ENCODE measurements at regions not wholly inside any gene's neighbourhood (a gene's known extent, or its start where the extent isn't known, plus 50 kb on each side); places are given as distances from the start of the nearest gene placed in this dataset.

DNA sequence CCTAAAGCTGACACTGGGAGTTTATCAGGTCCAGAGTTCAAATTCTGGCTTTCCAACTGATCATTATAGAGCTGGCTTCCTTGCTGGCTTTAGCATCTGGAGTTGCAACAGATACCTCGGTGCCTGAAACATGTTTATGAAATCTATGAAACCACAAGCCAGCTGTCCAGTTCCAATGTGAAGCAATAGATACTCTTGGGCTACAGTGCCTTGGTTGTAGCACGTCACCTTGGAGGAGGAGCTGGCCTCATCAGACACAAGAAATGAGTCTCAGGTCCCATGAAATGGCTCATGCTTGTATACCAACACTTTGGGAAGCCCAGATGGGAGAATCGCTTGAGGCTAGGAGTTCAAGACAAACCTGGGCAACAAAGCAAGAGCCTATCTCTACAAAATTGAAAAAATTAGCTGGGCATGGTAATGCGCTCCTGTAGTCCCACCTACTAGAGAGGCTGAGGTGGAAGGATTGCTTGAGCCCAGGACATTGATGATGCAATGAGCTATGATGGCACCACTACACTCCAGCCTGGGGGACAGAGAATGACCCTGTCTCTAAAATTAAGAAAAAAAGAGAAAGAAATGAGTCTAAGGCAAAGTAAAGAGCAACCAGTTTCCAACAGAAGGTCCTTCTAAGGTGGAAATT lies 132.5 kb upstream of the ZNF648 start:
- no peak for DNase-seq (ENCODE audit: low read depth in 2 of 2)

- DNase-seq (ENCODE audit: low read depth in 2 of 2), result no peak
Measured at GRCh38 chr1:182192966-182193365, 131.5 kb upstream of the ZNF648 start.

DNA sequence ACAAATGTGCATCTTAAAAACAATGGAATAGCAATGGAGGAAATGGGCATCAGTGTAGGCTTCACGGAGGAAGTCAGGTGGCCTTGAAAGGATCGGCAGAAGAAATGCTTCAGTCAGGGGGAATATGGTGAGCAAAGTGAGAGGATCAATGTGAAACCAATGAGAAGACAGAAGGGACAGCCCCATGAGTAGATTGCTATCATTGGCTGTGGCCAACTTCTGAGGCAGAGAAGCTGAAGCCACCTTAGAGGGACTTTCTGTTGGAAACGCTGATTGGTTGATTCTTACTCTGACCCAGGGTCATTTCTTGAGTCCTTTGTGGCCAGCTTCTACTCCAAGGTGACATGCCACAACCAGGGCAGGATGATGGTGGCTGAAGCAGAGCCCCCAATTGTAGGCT lies 130.7 kb upstream of the ZNF648 start:
- no peak for DNase-seq (ENCODE audit: low read depth in 2 of 2)

DNA sequence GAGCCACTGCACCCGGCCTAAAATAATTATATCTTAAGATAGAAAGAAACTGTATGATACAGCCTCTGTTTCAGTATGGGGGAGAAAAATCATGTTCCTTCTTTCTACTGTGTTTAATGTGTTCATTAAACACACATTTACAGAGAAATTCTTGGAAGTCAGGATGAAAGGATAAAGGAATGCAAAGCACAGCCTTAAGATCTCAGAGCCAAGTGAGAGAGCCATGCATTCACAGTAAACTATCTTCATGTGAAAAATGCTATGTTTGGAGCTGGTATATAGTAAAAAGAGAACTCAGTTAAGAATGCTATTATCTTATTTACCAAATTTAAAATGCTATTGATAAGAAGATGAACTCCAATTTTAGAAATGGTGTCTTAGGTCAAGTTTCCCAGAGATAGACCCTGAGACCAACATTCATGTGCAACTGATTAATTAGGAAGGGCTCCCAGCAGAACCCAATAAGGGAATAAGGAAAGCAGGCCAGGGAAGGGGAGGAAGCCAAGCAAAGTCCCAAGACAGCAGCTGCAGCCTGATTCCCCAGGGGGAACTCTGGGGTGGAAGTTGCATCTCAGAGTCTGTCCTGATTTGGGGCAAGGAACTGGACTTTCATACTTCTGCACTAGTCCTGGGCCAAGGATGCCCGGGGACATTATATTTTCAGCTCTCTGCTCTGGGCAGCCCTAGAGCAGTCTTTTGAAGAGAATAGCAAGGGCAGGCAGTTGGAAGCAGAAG lies 130.0 kb upstream of the ZNF648 start:
- DNase-seq (ENCODE audit: low read depth in 2 of 2), result no peak

DNA sequence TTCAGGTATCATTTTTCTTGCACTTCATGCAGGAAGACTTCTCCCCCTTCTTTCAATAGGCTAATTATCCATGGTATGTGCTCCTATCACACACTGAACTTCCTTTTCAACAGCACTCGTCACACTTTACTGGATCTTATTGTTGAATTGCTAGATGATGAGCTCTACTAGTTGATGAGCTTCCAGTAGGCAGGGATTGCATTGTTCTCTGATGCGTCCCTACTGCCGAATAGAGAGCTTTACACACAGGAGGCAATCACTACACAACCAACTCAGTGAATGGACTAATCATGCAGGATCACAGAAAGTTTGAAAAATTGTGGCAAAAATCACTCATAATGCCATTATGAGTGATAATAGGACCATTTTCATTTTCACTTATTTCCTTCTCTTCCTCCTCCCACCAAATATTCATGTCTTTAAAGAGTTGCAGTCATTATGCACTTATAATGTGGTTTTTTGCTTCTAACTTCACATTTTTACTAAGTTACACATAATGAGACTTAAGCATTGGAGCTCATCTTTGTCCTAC lies 128.1 kb upstream of the ZNF648 start:
- no peak for DNase-seq (ENCODE audit: low read depth in 2 of 2)

DNA sequence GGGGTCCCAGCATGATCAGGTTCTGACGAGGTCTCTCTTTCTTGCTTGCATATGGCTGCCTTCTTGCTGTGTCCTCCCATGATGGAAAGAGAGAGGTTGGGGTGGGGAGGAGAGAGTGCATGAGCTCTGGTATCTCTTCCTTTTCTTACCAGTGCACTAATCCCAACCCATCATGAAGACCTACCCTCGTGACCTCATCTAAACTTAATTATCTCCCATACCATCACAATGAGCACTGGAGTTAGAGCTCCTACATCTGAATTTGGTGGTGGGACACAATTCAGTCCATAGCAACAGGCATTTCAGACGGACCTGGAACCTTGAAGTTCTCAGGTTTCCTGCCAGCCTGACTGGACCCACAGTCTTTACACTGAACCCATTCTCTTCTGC lies 125.2 kb upstream of the ZNF648 start:
- no peak for DNase-seq (ENCODE audit: low read depth in 2 of 2)

GRCh38 chr1:182185842-182186756 lies 124.6 kb upstream of the ZNF648 start:
- no peak for DNase-seq (ENCODE audit: low read depth in 2 of 2)

DNA sequence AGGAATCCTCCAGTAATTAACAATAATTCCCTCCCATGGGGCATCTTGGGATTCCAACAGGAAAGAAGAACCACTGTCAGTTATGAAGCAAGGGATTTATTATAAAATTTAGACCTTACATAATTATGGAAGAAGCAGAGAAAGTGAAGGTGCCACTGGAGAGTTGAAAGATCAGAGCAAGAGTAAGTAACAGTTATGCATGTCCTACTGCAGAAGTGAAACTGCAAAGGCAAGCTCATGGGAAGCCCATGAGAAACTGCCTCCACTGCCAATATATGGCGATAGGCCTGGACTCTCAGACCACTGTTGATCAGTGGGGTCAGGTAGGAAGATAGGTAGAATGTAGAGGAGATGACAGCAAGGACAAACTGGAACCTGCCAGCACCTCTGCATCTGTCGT lies 123.6 kb upstream of the ZNF648 start:
- no peak for DNase-seq (ENCODE audit: low read depth in 2 of 2)

DNA sequence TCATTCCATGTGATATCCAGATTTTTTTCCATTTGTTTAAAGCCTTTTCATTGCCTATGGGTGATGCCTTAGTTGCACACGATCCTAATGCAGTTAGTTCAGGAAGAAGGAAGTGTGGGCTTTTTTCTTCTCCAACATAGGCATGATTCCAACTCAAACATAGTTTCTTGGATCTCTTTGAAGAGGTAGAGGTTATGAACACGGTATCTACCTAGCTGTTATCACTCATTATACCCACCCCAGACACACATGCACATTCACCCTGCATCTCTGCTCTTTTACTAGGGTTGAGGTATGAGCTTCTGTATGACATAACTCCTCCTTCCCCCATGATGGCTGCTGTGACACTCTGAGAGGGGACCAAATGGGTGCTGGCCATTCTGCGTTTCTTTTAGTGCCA lies 122.1 kb upstream of the ZNF648 start:
- no peak for DNase-seq (ENCODE audit: low read depth in 2 of 2)

GRCh38 chr1:182182311-182182710 lies 120.8 kb upstream of the ZNF648 start:
- no peak for DNase-seq (ENCODE audit: low read depth in 2 of 2)

GRCh38 chr1:182181167-182181572 lies 119.7 kb upstream of the ZNF648 start:
- no peak for DNase-seq (ENCODE audit: low read depth in 2 of 2)

- no peak for DNase-seq (ENCODE audit: low read depth in 2 of 2)
Measured at GRCh38 chr1:182175361-182175931, 113.9 kb upstream of the ZNF648 start.

DNA sequence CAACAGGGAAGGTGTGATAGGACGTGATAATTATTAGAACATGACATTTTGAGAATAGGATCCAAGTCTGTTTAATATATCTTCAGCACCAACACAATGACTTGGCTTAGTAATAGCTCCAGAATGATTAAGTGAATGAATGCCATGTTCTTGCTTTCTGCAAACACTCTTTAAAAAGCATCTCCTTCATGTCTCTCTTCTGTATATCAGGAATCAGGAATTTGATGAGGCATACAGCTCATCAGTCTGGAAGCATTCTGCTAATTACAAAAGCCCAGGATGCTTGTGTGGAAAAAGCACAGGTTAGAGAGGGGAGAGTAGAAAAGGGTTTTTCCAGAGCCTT lies 113.0 kb upstream of the ZNF648 start:
- no peak for DNase-seq (ENCODE audit: low read depth in 2 of 2)

DNA sequence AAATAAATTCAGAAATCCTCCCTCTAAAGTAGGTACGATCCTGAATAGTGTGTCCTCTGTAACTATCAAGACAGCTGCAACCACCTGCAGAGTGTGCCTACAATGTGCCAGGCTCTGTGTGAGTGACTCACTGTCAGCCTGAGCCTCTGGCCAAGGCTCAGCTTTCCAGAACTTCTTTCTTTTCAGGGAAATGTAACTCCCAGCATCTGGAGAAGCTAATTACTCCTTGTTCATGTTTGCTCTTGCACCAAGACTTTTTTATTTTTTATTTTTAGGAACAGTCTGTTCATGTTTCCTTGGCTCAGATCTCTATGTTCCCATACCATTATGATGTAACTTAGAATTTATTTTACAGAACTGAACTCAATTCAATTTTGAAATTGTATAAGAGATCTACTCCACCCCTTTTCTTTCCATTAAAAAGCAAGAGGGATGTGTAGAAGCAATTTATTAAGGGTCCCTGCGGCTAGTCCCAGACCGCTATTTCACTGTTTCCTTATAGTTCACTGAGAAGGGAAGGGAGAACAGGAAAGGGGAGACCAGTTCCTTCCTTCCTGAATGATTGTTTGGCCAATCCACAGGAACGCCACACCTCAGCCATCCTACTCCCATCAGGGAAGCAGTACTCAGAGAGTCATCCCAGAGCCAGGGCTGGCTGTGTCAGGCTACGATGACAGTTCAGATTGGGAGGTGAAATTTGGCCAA lies 112.4 kb upstream of the ZNF648 start:
- DNase-seq (ENCODE audit: low read depth in 2 of 2), result no peak

GRCh38 chr1:182172699-182173098 lies 111.2 kb upstream of the ZNF648 start:
- no peak for DNase-seq (ENCODE audit: low read depth in 2 of 2)

- DNase-seq (ENCODE audit: low read depth in 2 of 2), result no peak
Measured at GRCh38 chr1:182170891-182171461, 109.5 kb upstream of the ZNF648 start.

DNA sequence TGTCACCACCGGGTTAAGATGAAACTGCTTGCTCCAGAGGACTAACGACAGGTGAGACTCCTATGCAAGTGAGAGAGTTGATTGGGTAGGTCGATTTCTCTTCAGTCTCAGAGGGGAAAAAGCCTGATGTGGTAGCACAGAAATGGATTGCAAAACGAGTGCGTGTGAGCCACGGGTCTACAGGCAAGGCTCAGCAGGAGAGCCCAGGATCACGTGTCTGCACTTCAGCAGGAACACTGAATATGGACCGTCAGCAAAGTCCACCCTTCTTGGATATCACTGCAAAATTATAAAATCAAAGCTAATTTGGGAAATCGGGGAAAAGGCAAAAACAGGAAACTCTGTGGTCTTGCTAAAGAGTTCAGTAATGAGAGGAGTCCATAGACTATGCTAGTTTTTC lies 107.7 kb upstream of the ZNF648 start:
- DNase-seq (ENCODE audit: low read depth in 2 of 2), result no peak

- DNase-seq (ENCODE audit: low read depth in 2 of 2), result no peak
Measured at GRCh38 chr1:182166750-182167149, 105.2 kb upstream of the ZNF648 start.

- no peak for DNase-seq (ENCODE audit: low read depth in 2 of 2)
Measured at GRCh38 chr1:182166321-182166720, 104.8 kb upstream of the ZNF648 start.

- DNase-seq (ENCODE audit: low read depth in 2 of 2), result no peak
Measured at GRCh38 chr1:182164273-182164672, 102.8 kb upstream of the ZNF648 start.

DNA sequence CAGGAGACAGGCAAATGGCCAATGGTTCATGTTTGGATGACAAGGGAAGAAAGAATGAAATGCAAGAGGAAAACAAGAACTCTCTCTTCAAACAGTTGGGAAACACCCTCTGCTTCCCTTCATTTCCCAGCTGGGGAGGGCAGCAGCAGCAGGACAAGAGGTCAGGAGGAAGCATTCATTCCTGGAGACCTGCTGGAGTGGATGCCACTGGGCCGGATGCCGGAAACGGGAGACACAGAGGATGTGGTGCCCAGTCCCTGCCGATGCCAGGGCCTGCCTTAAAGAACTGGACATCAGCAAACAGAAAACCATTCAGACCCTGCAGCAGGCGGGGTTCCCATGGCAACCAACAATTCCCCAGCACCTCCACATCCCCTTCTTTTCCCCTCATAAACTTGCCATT lies 102.3 kb upstream of the ZNF648 start:
- no peak for DNase-seq (ENCODE audit: low read depth in 2 of 2)

Data from stimulated activated CD4-positive, alpha-beta T cell treated with anti-CD3 and anti-CD28 coated beads, Interleukin-4, amount 100 ng/mL, for 48 hours (primary cell).